Natural killer cell treated with Interleukin-12 subunit alpha and Interleukin-12 subunit beta and Interleukin-15 and Interleukin-18, amount 100 ng/mL, for 72 hours (primary cell): ENCODE measurements at regions not wholly inside any gene's neighbourhood (a gene's known extent, or its start where the extent isn't known, plus 50 kb on each side); places are given as distances from the start of the nearest gene placed in this dataset.

ENCODE experiments used
- ATAC-seq, 2 donors: fragments of 150-1000 bp; cut with Tn5 transposase in 1 of 2; sonication (Bioruptor Pico), chemical (Tn5 transposase) in 1 of 2; 2 replicates each; pipeline ENCODE4 v1.10.0; 2021
- DNase-seq: peaks from one replicate; pipeline ENCODE4 v3.0.0; 2022; ENCODE audit warnings: low spot score
- H3K27ac Mint-ChIP-seq, 2 donors: 1 replicate in 1 of 2; 2 replicates in 1 of 2; pipeline ENCODE4 v1.8.0; 2022; ENCODE audit warnings: mixed read lengths in 2 of 2, mild to moderate bottlenecking in 1 of 2, moderate library complexity in 1 of 2
- H3K27me3 Mint-ChIP-seq, 2 donors: 1 replicate in 1 of 2; 2 replicates in 1 of 2; pipeline ENCODE4 v1.8.0; 2022; ENCODE audit warnings: mixed read lengths in 2 of 2
- H3K36me3 Mint-ChIP-seq: one replicate; pipeline ENCODE4 v1.8.0; 2022; ENCODE audit warnings: mixed read lengths
- H3K4me1 Mint-ChIP-seq, 2 donors: 1 replicate in 1 of 2; 2 replicates in 1 of 2; pipeline ENCODE4 v1.8.0; 2022; ENCODE audit warnings: low read depth in 2 of 2, mixed read lengths in 2 of 2, mild to moderate bottlenecking in 1 of 2
- H3K4me3 Mint-ChIP-seq: one replicate; pipeline ENCODE4 v1.8.0; 2022; ENCODE audit warnings: mixed read lengths
- H3K9me3 Mint-ChIP-seq: 2 replicates; pipeline ENCODE4 v1.8.0; 2022; ENCODE audit warnings: mixed read lengths

GRCh38 chr2:156112323-156112722 lies 220.2 kb downstream of the NR4A2 start:
- no peak for ATAC-seq
- no peak overlapping the region for H3K27ac Mint-ChIP-seq
- DNase-seq, result no peak

GRCh38 chr2:156110890-156111289 lies 221.6 kb downstream of the NR4A2 start:
- no peak for DNase-seq
- Mint-ChIP-seq H3K4me3 (no peak overlapping the region), H3K36me3 (no peaks in the 10 kb centered on the region), H3K27me3 (no peaks in the 10 kb centered on the region), H3K4me1 (no peaks in the 10 kb centered on the region), H3K27ac (no peak overlapping the region), H3K9me3 (no peaks in the 10 kb centered on the region)
- no peak for ATAC-seq

More at GRCh38 chr2:156112323-156112722, 220.2 kb downstream of the NR4A2 start:
- Mint-ChIP-seq H3K27me3 (no peaks in the 10 kb centered on the region), H3K36me3 (no peaks in the 10 kb centered on the region), H3K4me1 (no peaks in the 10 kb centered on the region), H3K4me3 (no peak overlapping the region), H3K9me3 (no peaks in the 10 kb centered on the region)

GRCh38 chr2:156099382-156099781 lies 233.1 kb downstream of the NR4A2 start:
- Mint-ChIP-seq H3K27ac (no peak overlapping the region), H3K27me3 (no peaks in the 10 kb centered on the region), H3K36me3 (no peaks in the 10 kb centered on the region), H3K4me3 (no peak overlapping the region), H3K4me1 (no peaks in the 10 kb centered on the region), H3K9me3 (peaks cover 4% of the 10 kb centered on the region)
- ATAC-seq (no peak), DNase-seq (no peak)

GRCh38 chr2:156098506-156098905 lies 234.0 kb downstream of the NR4A2 start:
- H3K36me3 Mint-ChIP-seq, result no peaks in the 10 kb centered on the region
- no peak for ATAC-seq
- H3K27me3 Mint-ChIP-seq, result no peaks in the 10 kb centered on the region
- DNase-seq, result no peak
- no peak overlapping the region for H3K27ac Mint-ChIP-seq
- H3K9me3 Mint-ChIP-seq, result no peaks in the 10 kb centered on the region
- H3K4me1 Mint-ChIP-seq, result no peaks in the 10 kb centered on the region
- H3K4me3 Mint-ChIP-seq, result no peak overlapping the region

- no peak for DNase-seq
- Mint-ChIP-seq H3K4me3 (no peak overlapping the region), H3K27ac (no peak overlapping the region), H3K9me3 (no peaks in the 10 kb centered on the region), H3K36me3 (no peaks in the 10 kb centered on the region), H3K4me1 (no peaks in the 10 kb centered on the region), H3K27me3 (no peaks in the 10 kb centered on the region)
- ATAC-seq, result no peak
Measured at GRCh38 chr2:156088587-156088986, 243.9 kb downstream of the NR4A2 start.

GRCh38 chr2:156087875-156088274 lies 244.6 kb downstream of the NR4A2 start:
- Mint-ChIP-seq H3K4me1 (no peaks in the 10 kb centered on the region), H3K27ac (no peak overlapping the region), H3K27me3 (peaks cover 0 to 5% of the 10 kb centered on the region in 2 donors), H3K9me3 (no peaks in the 10 kb centered on the region), H3K36me3 (peaks cover 4% of the 10 kb centered on the region), H3K4me3 (no peak overlapping the region)
- ATAC-seq, result no peak
- DNase-seq, result no peak

- H3K27ac Mint-ChIP-seq, result no peak overlapping the region
- ATAC-seq, result no peak
- DNase-seq, result no peak
- peaks cover 8% of the 10 kb centered on the region for H3K9me3 Mint-ChIP-seq
- H3K4me3 Mint-ChIP-seq, result no peak overlapping the region
- no peaks in the 10 kb centered on the region for H3K4me1 Mint-ChIP-seq
- peaks cover 0 to 7% of the 10 kb centered on the region in 2 donors for H3K27me3 Mint-ChIP-seq
- H3K36me3 Mint-ChIP-seq, result peaks cover 4% of the 10 kb centered on the region
Measured at GRCh38 chr2:156083763-156084493, 248.6 kb downstream of the NR4A2 start.

GRCh38 chr2:156079845-156080244 lies 252.7 kb downstream of the NR4A2 start:
- ATAC-seq, result no peak
- DNase-seq, result no peak
- no peak overlapping the region for H3K4me3 Mint-ChIP-seq
- no peak overlapping the region for H3K27ac Mint-ChIP-seq
- peaks cover 4% of the 10 kb centered on the region for H3K36me3 Mint-ChIP-seq
- peaks cover 0 to 7% of the 10 kb centered on the region in 2 donors for H3K27me3 Mint-ChIP-seq
- no peaks in the 10 kb centered on the region for H3K4me1 Mint-ChIP-seq
- peaks cover 8% of the 10 kb centered on the region for H3K9me3 Mint-ChIP-seq

GRCh38 chr2:156077041-156077742 lies 255.3 kb downstream of the NR4A2 start:
- no peak overlapping the region for H3K4me3 Mint-ChIP-seq
- no peaks in the 10 kb centered on the region for H3K27me3 Mint-ChIP-seq

GRCh38 chr2:156065912-156066311 lies 266.6 kb downstream of the NR4A2 start:
- Mint-ChIP-seq H3K4me3 (no peak overlapping the region), H3K4me1 (no peaks in the 10 kb centered on the region), H3K27me3 (peaks cover 0 to 7% of the 10 kb centered on the region in 2 donors), H3K9me3 (no peaks in the 10 kb centered on the region), H3K27ac (no peak overlapping the region), H3K36me3 (no peaks in the 10 kb centered on the region)
- DNase-seq, result no peak
- no peak for ATAC-seq

More at GRCh38 chr2:156077041-156077742, 255.3 kb downstream of the NR4A2 start:
- H3K4me1 Mint-ChIP-seq, result no peaks in the 10 kb centered on the region
- H3K36me3 Mint-ChIP-seq, result no peaks in the 10 kb centered on the region
- no peak overlapping the region for H3K27ac Mint-ChIP-seq
- DNase-seq, result no peak
- no peak for ATAC-seq
- H3K9me3 Mint-ChIP-seq, result peaks cover 8% of the 10 kb centered on the region

- no peaks in the 10 kb centered on the region for H3K9me3 Mint-ChIP-seq
Measured at GRCh38 chr2:156064540-156064939, 268.0 kb downstream of the NR4A2 start.

GRCh38 chr2:156057647-156058046 lies 274.9 kb downstream of the NR4A2 start:
- H3K4me3 Mint-ChIP-seq, result no peak overlapping the region
- H3K27ac Mint-ChIP-seq, result no peak overlapping the region

More at GRCh38 chr2:156064540-156064939, 268.0 kb downstream of the NR4A2 start:
- Mint-ChIP-seq H3K36me3 (no peaks in the 10 kb centered on the region), H3K27ac (no peak overlapping the region), H3K4me3 (no peak overlapping the region), H3K4me1 (no peaks in the 10 kb centered on the region), H3K27me3 (no peaks in the 10 kb centered on the region)
- ATAC-seq (no peak), DNase-seq (no peak)

GRCh38 chr2:156054983-156055382 lies 277.5 kb downstream of the NR4A2 start:
- Mint-ChIP-seq H3K27me3 (no peaks in the 10 kb centered on the region), H3K9me3 (peaks cover 7% of the 10 kb centered on the region), H3K4me3 (no peak overlapping the region), H3K4me1 (no peaks in the 10 kb centered on the region), H3K27ac (no peak overlapping the region), H3K36me3 (no peaks in the 10 kb centered on the region)
- DNase-seq, result no peak
- no peak for ATAC-seq

More at GRCh38 chr2:156057647-156058046, 274.9 kb downstream of the NR4A2 start:
- Mint-ChIP-seq H3K4me1 (no peaks in the 10 kb centered on the region), H3K9me3 (peaks cover 6% of the 10 kb centered on the region), H3K36me3 (no peaks in the 10 kb centered on the region), H3K27me3 (no peaks in the 10 kb centered on the region)
- ATAC-seq (no peak), DNase-seq (no peak)

- ATAC-seq (no peak), DNase-seq (no peak)
- Mint-ChIP-seq H3K27ac (no peak overlapping the region), H3K9me3 (peaks cover 18% of the 10 kb centered on the region), H3K4me3 (no peak overlapping the region), H3K27me3 (no peaks in the 10 kb centered on the region), H3K4me1 (no peaks in the 10 kb centered on the region), H3K36me3 (no peaks in the 10 kb centered on the region)
Measured at GRCh38 chr2:156046900-156047299, 285.6 kb downstream of the NR4A2 start.
